ENCODE measurements at regions not wholly inside any gene's neighbourhood (a gene's known extent, or its start where the extent isn't known, plus 50 kb on each side); places are given as distances from the start of the nearest gene placed in this dataset.

- no peak for DNase-seq
Measured at GRCh38 chr3:1955750-1956149, 142.9 kb upstream of the CNTN4 start.

DNA sequence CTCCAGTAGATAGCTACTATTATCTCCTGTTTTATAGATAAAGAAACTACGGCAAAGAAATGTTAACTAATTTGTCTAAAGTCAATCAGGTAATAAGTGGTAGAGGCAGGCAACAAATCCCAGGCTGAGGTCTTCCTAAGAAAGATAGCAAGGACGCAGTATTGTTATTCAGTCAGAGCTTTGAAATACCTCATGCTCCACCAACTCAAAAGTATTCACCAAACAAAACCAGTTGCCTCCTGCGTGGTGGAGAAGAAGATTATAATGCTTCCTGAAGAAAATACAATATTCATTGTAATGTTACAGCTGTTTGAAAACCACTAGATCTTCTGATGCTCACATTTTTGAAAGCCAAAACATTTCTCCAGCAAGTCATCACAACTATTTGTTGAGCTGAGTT lies 138.2 kb upstream of the CNTN4 start:
- no peak for DNase-seq

DNA sequence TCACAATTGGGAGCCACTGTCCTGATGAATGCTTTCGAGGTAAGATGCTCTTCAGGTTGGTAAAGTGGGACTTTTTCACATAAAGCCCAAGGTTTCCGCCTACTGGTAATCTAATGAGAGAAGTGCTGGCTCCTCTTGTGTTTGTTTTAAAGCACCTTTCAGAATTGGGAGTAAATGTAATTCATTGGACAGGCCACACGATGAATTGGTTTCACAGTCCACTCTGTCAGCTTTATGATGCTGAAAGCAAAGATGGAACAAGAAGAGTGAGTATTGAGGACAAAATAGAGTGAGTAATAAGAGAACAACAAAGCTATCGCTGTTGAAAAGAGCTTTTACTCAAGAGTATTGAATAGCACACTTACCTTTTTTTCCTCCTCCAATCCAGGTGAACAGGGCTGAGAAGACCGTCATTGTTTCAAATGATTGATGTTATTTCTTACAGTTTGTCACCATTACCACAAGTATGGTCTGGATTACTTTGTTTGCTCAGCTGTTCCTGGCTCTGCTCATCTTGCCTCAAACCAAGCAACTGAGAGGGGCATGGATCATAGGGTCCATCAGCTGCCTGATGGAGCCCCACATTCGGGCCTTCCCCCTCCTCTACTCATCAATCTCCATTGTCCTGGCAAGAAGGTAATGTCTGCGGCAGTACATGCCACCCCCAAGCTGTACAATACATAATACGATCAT lies 136.1 kb upstream of the CNTN4 start:
- DNase-seq, result peak; percentile 81 to 98 (median 95)

DNA sequence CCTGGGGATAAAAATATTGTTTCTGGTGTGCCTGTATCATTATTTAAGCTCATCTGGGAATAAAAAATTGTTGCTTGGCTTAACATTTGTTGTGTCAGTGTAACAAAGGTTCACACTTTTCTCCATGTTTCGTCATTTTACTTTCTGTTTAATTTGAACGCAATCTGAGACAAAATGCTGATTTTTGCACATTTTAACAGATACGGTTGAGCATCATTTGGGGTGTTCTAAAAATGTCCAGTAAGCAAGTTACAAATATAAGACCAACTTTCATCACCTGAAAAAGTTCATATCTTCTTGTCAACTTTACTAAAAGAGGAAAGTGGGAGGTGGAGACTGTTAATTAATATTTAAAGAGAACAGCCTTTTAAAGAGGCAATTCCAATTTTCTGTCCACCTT lies 134.8 kb upstream of the CNTN4 start:
- no peak for DNase-seq

DNA sequence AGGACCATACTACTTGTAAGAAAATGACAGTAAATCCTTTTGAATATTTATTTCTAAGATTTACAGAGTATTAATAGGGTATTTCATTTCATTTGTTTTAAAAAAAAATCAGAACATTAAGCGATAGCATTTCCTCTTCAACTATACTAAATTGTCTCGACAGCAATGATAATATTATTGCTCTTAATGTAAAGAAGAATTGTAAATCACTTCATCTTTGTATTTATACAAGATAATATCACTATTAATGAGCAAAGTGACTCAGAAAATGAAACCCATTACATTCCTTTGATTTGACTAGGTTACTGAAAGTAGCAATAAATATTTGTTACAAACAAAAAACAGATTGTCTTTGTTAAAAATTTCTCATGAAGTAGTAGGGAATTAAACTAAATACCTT lies 131.1 kb upstream of the CNTN4 start:
- no peak for DNase-seq

- no peak for DNase-seq
Measured at GRCh38 chr3:1969281-1969680, 129.4 kb upstream of the CNTN4 start.

DNA sequence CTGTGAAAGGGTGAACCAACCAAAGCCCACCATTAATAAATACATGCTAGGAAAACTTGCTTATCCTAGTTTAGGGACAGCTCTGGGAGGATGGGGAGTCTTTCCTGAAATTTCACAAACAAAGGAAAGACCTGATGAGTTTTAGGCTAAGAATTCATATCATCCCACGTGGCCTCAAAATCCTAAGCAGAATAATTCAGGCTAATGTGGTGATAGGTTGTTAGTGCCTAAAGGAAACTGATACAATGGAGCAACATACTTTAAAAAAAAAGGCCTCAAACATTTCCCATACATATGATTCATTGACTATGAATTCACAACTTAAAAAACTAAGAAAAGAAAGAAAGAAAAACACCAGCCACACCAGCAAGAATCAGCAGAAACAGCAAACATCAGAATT lies 126.9 kb upstream of the CNTN4 start:
- DNase-seq, result no peak

GRCh38 chr3:1979961-1980615 lies 118.6 kb upstream of the CNTN4 start:
- DNase-seq, result no peak

- peak in 1 of 3 experiments; percentile 6 for DNase-seq
Measured at GRCh38 chr3:1987980-1988379, 110.7 kb upstream of the CNTN4 start.

DNA sequence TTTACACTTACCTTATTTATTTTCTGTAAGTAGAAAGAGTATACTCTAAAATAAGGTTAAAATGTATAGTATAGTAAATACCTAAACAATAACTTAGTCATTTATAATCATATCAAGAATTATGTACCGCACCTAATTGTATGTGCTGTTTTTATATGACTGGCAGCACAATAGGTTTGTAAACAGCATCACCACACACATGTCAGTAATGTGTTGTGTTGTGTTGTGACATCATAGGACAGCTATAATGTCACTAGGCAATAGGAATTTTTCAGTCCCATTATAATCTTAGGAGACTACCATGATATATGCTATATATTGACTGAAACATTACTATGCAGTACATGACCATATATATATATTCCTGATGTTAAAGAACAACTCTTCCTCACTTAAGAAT lies 99.9 kb upstream of the CNTN4 start:
- no peak for DNase-seq

GRCh38 chr3:2001306-2002108 lies 97.2 kb upstream of the CNTN4 start:
- no peak for DNase-seq

GRCh38 chr3:2023959-2024358 lies 74.7 kb upstream of the CNTN4 start:
- peak in 2 of 3 experiments; percentile 35 to 57 for DNase-seq

DNA sequence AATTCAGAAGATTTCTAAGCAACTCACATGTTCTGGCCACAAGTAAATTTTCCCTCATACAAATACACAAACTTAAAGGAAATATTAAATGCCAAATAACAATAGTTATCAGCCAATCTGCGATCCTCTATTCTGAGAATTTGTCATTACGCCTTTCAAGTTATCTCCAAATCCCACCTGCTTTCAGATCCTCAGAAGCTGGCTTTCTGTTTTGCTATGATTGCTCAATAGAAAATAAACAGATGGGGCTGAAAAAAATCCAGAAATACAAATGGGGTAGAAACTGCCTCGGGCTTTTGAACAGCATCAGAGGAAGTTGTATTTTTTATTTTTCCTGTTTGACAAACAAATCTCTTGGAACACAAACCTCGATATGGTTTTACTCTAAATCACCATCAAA lies 74.0 kb upstream of the CNTN4 start:
- DNase-seq, result no peak

GRCh38 chr3:2029559-2029958 lies 69.1 kb upstream of the CNTN4 start:
- DNase-seq, result no peak

DNA sequence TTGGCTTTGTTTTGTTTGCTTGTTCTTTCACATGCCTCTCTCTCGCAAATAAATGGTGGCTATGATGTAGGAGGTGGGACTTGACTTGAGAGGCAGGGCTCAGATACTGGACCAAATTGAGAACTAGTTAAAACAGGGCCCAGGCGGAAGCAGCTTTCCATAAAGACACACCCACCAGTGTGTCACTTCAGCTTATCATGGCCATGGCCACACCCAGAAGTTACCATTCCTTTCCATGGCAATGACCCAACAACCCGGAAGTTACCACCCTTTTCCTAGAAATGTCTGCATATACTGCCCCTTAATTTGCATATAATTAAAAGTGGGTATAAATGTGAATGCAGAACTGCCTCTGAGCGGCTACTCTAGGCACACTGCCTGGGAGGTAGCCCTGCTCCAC lies 62.6 kb upstream of the CNTN4 start:
- no peak for DNase-seq

- DNase-seq, result peak in 2 of 3 experiments; percentile 25 to 50
Measured at GRCh38 chr3:2041931-2042330, 56.7 kb upstream of the CNTN4 start.

Measured in NCI-H1417 (cell line).